ENCODE measurements at regions not wholly inside any gene's neighbourhood (a gene's known extent, or its start where the extent isn't known, plus 50 kb on each side); places are given as distances from the start of the nearest gene placed in this dataset.
"Not testable (repeated sequence)": the region's sequence is repeated elsewhere in the genome, so short reads cannot be mapped to it uniquely, and the experiment has no call there.

GRCh38 chr20:61073376-61073775 is 178.7 kb upstream of the CDH4 start:
- DNase-seq = no peak

GRCh38 chr20:61082720-61083119 is 169.3 kb upstream of the CDH4 start:
- no peak for DNase-seq

- DNase-seq = no peak
Observed at GRCh38 chr20:61083431-61083830, 168.6 kb upstream of the CDH4 start.

GRCh38 chr20:61086031-61086430 is 166.0 kb upstream of the CDH4 start:
- no peak for DNase-seq

GRCh38 chr20:61090541-61090940 is 161.5 kb upstream of the CDH4 start:
- DNase-seq = no peak

- no peak for DNase-seq
Observed at GRCh38 chr20:61092251-61092650, 159.8 kb upstream of the CDH4 start.

GRCh38 chr20:61094581-61094980 is 157.5 kb upstream of the CDH4 start:
- DNase-seq = no peak

GRCh38 chr20:61096463-61096862 is 155.6 kb upstream of the CDH4 start:
- no peak for DNase-seq

- no peak for DNase-seq
Observed at GRCh38 chr20:61099806-61100205, 152.3 kb upstream of the CDH4 start.

- DNase-seq = no peak
Observed at GRCh38 chr20:61100489-61100888, 151.6 kb upstream of the CDH4 start.

GRCh38 chr20:61101321-61101720 is 150.7 kb upstream of the CDH4 start:
- DNase-seq = not testable (repeated sequence)

- DNase-seq = no peak
Observed at GRCh38 chr20:61104232-61104631, 147.8 kb upstream of the CDH4 start.

- no peak for DNase-seq
Observed at GRCh38 chr20:61105395-61105794, 146.7 kb upstream of the CDH4 start.

- DNase-seq = no peak
Observed at GRCh38 chr20:61106438-61106837, 145.6 kb upstream of the CDH4 start.

- no peak for DNase-seq
Observed at GRCh38 chr20:61109221-61109805, 142.7 kb upstream of the CDH4 start.

GRCh38 chr20:61112515-61112914 is 139.5 kb upstream of the CDH4 start:
- DNase-seq = no peak

GRCh38 chr20:61113731-61114130 is 138.3 kb upstream of the CDH4 start:
- no peak for DNase-seq

- DNase-seq = no peak
Observed at GRCh38 chr20:61114493-61115175, 137.4 kb upstream of the CDH4 start.

- no peak for DNase-seq
Observed at GRCh38 chr20:61115364-61116065, 136.5 kb upstream of the CDH4 start.

GRCh38 chr20:61117725-61118124 is 134.3 kb upstream of the CDH4 start:
- peak in 2 of 3 donors; percentile 2 to 6 for DNase-seq

- no peak for DNase-seq
Observed at GRCh38 chr20:61118429-61119224, 133.4 kb upstream of the CDH4 start.

GRCh38 chr20:61119273-61119672 is 132.8 kb upstream of the CDH4 start:
- DNase-seq = no peak

- peak; percentile 9 to 32 (median 29) for DNase-seq
Observed at GRCh38 chr20:61119794-61120410, 132.2 kb upstream of the CDH4 start.

Measured in suppressor macrophage treated with lipopolysaccharide for 1 hour (primary cell).